ENCODE measurements at regions not wholly inside any gene's neighbourhood (a gene's known extent, or its start where the extent isn't known, plus 50 kb on each side); places are given as distances from the start of the nearest gene placed in this dataset.

DNA sequence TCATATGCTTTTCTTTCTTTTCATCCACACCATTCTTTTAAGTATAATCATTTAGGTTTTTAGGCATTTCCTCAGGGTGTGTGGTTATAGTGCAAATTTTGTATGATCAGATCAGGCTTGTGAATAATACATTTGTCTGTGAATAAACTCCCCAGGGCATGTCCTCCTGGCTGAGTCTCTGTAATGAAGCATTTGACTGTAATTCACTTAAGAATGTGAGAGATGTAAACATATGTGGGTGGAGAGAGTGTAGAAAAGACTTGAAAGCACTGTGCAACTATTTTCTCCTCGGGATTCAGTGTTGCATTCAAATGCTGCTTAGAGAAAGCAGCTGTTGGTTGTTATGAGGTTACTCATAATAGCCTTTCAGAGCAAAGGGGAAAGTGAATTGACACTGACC lies 996.5 kb downstream of the TUSC7 start:
- intact Hi-C loops (cut with micrococcal nuclease) = no loop called here
- no peaks in the 10 kb centered on the region for H3K27me3 ChIP-seq (ENCODE audit: control insufficient read depth in 2 of 2, insufficient read depth in 2 of 2, low read length in 2 of 2)
- ATAC-seq = no peak
- no peak overlapping the region for H3K4me3 ChIP-seq (ENCODE audit: low read length)
- no peaks in the 10 kb centered on the region for H3K36me3 ChIP-seq (ENCODE audit: control insufficient read depth in 2 of 3, insufficient read depth in 3 of 3, low read length in 3 of 3)
- no peaks in the 10 kb centered on the region for H3K27me3 Mint-ChIP-seq
- no peaks in the 10 kb centered on the region for H3K9me3 ChIP-seq (ENCODE audit: control insufficient read depth in 2 of 3, low read length in 3 of 3)
- POLR2A ChIA-PET = no interaction called here
- H3K4me1 ChIP-seq (ENCODE audit: control insufficient read depth in 2 of 2, insufficient read depth in 2 of 2, low read length in 2 of 2) = no peaks in the 10 kb centered on the region
- H3K36me3 Mint-ChIP-seq = no peaks in the 10 kb centered on the region
- H3K4me1 Mint-ChIP-seq = no peaks in the 10 kb centered on the region
- H3K9me3 Mint-ChIP-seq = peaks cover 0 to 13% (median 1%) of the 10 kb centered on the region in 11 donors
- no peak overlapping the region for H3K4me3 Mint-ChIP-seq
- DNase-seq = no peak
- CTCF ChIA-PET = no interaction called here
- H3K27ac Mint-ChIP-seq = no peak overlapping the region
- no peak overlapping the region for H3K27ac ChIP-seq (ENCODE audit: low read depth, low read length)

GRCh38 chr3:117706756-117707155 lies 997.2 kb downstream of the TUSC7 start:
- Mint-ChIP-seq H3K9me3 (peaks cover 0 to 13% (median 1%) of the 10 kb centered on the region in 11 donors), H3K4me3 (no peak overlapping the region), H3K27me3 (no peaks in the 10 kb centered on the region), H3K27ac (no peak overlapping the region), H3K4me1 (no peaks in the 10 kb centered on the region), H3K36me3 (no peaks in the 10 kb centered on the region)
- intact Hi-C loops (cut with micrococcal nuclease) = no loop called here
- H3K36me3 ChIP-seq (ENCODE audit: control insufficient read depth in 2 of 3, insufficient read depth in 3 of 3, low read length in 3 of 3) = no peaks in the 10 kb centered on the region
- ATAC-seq = no peak
- no peak for DNase-seq
- H3K4me1 ChIP-seq (ENCODE audit: control insufficient read depth in 2 of 2, insufficient read depth in 2 of 2, low read length in 2 of 2) = no peaks in the 10 kb centered on the region
- no peaks in the 10 kb centered on the region for H3K27me3 ChIP-seq (ENCODE audit: control insufficient read depth in 2 of 2, insufficient read depth in 2 of 2, low read length in 2 of 2)
- CTCF ChIA-PET = no interaction called here
- no peaks in the 10 kb centered on the region for H3K9me3 ChIP-seq (ENCODE audit: control insufficient read depth in 2 of 3, low read length in 3 of 3)
- no peak overlapping the region for H3K4me3 ChIP-seq (ENCODE audit: low read length)
- no peak overlapping the region for H3K27ac ChIP-seq (ENCODE audit: low read depth, low read length)
- POLR2A ChIA-PET = no interaction called here

- Histone ChIP-seq H3K9me3 (ENCODE audit: control insufficient read depth in 2 of 3, low read length in 3 of 3) (no peaks in the 10 kb centered on the region), H3K4me3 (ENCODE audit: low read length) (no peak overlapping the region), H3K27ac (ENCODE audit: low read depth, low read length) (no peak overlapping the region), H3K27me3 (ENCODE audit: control insufficient read depth in 2 of 2, insufficient read depth in 2 of 2, low read length in 2 of 2) (no peaks in the 10 kb centered on the region), H3K4me1 (ENCODE audit: control insufficient read depth in 2 of 2, insufficient read depth in 2 of 2, low read length in 2 of 2) (no peaks in the 10 kb centered on the region), H3K36me3 (ENCODE audit: control insufficient read depth in 2 of 3, insufficient read depth in 3 of 3, low read length in 3 of 3) (no peaks in the 10 kb centered on the region)
- DNase-seq = no peak
- intact Hi-C loops (cut with micrococcal nuclease) = no loop called here
- Mint-ChIP-seq H3K9me3 (peaks cover 0 to 10% (median 1%) of the 10 kb centered on the region in 11 donors), H3K4me3 (no peak overlapping the region), H3K36me3 (no peaks in the 10 kb centered on the region), H3K27ac (no peak overlapping the region), H3K4me1 (no peaks in the 10 kb centered on the region), H3K27me3 (no peaks in the 10 kb centered on the region)
- no peak for ATAC-seq
- CTCF ChIA-PET = no interaction called here
- POLR2A ChIA-PET = no interaction called here
These were observed 999.0 kb downstream of the TUSC7 start for GRCh38 chr3:117708601-117709000.

GRCh38 chr3:117709108-117709507 lies 999.5 kb downstream of the TUSC7 start:
- no peaks in the 10 kb centered on the region for H3K4me1 ChIP-seq (ENCODE audit: control insufficient read depth in 2 of 2, insufficient read depth in 2 of 2, low read length in 2 of 2)
- H3K27ac Mint-ChIP-seq = no peak overlapping the region
- no peak overlapping the region for H3K27ac ChIP-seq (ENCODE audit: low read depth, low read length)
- H3K36me3 Mint-ChIP-seq = no peaks in the 10 kb centered on the region
- no peaks in the 10 kb centered on the region for H3K4me1 Mint-ChIP-seq
- no peak overlapping the region for H3K4me3 Mint-ChIP-seq
- H3K27me3 ChIP-seq (ENCODE audit: control insufficient read depth in 2 of 2, insufficient read depth in 2 of 2, low read length in 2 of 2) = no peaks in the 10 kb centered on the region
- H3K27me3 Mint-ChIP-seq = no peaks in the 10 kb centered on the region
- no peak overlapping the region for H3K4me3 ChIP-seq (ENCODE audit: low read length)
- ChIA-PET POLR2A (no interaction called here), CTCF (no interaction called here)
- DNase-seq = no peak
- intact Hi-C loops (cut with micrococcal nuclease) = no loop called here
- no peaks in the 10 kb centered on the region for H3K36me3 ChIP-seq (ENCODE audit: control insufficient read depth in 2 of 3, insufficient read depth in 3 of 3, low read length in 3 of 3)
- ATAC-seq = no peak
- H3K9me3 Mint-ChIP-seq = peaks cover 0 to 5% (median 1%) of the 10 kb centered on the region in 11 donors
- H3K9me3 ChIP-seq (ENCODE audit: control insufficient read depth in 2 of 3, low read length in 3 of 3) = no peaks in the 10 kb centered on the region

DNA sequence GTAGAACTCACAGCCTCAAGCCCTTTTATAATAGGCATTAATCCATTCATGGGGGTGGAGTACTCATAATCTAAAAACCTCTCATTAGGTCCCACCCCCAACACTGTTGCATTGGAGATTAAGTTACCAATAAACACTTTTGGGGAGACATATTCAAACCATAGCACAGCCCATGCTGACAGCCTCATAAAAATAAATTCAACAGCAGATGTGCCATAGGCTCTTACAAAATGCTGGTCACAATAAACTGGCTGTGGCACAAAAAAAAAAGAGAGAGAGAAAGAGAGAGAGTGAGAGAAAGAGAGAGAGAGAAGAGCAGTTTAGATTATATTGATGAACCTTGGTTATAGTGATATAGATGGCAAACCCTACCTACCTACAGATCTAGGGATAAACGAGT lies 1000.9 kb downstream of the TUSC7 start:
- H3K27ac ChIP-seq (ENCODE audit: low read depth, low read length) = no peak overlapping the region
- Mint-ChIP-seq H3K4me1 (no peaks in the 10 kb centered on the region), H3K27me3 (no peaks in the 10 kb centered on the region), H3K27ac (no peak overlapping the region), H3K9me3 (peaks cover 0 to 5% (median 0%) of the 10 kb centered on the region in 11 donors), H3K4me3 (no peak overlapping the region), H3K36me3 (no peaks in the 10 kb centered on the region)
- no peaks in the 10 kb centered on the region for H3K9me3 ChIP-seq (ENCODE audit: control insufficient read depth in 2 of 3, low read length in 3 of 3)
- ChIA-PET CTCF (no interaction called here), POLR2A (no interaction called here)
- no peak overlapping the region for H3K4me3 ChIP-seq (ENCODE audit: low read length)
- no peak for ATAC-seq
- intact Hi-C loops (cut with micrococcal nuclease) = no loop called here
- H3K36me3 ChIP-seq (ENCODE audit: control insufficient read depth in 2 of 3, insufficient read depth in 3 of 3, low read length in 3 of 3) = no peaks in the 10 kb centered on the region
- H3K27me3 ChIP-seq (ENCODE audit: control insufficient read depth in 2 of 2, insufficient read depth in 2 of 2, low read length in 2 of 2) = no peaks in the 10 kb centered on the region
- DNase-seq = no peak
- H3K4me1 ChIP-seq (ENCODE audit: control insufficient read depth in 2 of 2, insufficient read depth in 2 of 2, low read length in 2 of 2) = no peaks in the 10 kb centered on the region

DNA sequence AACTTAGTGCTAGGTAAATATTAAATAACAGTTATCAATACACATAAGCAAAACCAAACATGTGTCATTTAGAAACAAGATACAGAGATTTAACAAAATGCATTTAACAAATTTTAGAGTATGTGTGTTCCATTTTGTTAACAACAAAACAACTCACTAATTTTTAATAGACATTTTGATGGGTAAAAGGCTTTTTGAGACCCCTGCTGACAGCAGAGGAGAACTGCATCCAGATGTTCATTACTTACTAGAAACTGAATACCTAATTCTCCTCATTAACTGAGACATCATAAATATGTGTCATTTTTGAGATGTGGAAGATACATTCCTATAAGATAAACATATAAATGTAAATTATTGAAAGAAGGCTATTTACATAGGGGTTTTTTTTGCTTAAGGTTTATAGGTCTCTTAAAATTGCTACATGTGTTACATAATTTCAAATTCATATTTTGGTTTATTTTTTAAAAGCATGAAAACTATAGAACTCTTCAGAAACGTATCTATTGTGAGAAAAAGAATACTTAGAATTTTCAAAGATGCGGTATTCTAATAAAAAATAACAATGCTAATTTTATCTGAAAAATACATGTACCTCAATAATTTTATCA lies 1009.8 kb downstream of the TUSC7 start:
- Histone ChIP-seq H3K4me3 (ENCODE audit: low read length) (no peak overlapping the region), H3K27me3 (ENCODE audit: control insufficient read depth in 2 of 2, insufficient read depth in 2 of 2, low read length in 2 of 2) (no peaks in the 10 kb centered on the region), H3K9me3 (ENCODE audit: control insufficient read depth in 2 of 3, low read length in 3 of 3) (no peaks in the 10 kb centered on the region), H3K36me3 (ENCODE audit: control insufficient read depth in 2 of 3, insufficient read depth in 3 of 3, low read length in 3 of 3) (no peaks in the 10 kb centered on the region), H3K4me1 (ENCODE audit: control insufficient read depth in 2 of 2, insufficient read depth in 2 of 2, low read length in 2 of 2) (no peaks in the 10 kb centered on the region), H3K27ac (ENCODE audit: low read depth, low read length) (no peak overlapping the region)
- ChIA-PET CTCF (no interaction called here), POLR2A (no interaction called here)
- H3K27ac Mint-ChIP-seq = no peak overlapping the region
- intact Hi-C loops (cut with micrococcal nuclease) = loop anchor here in 1 of 2 donors (1.0 to 2.0 kb wide), 2 partner anchors 701 to 949 kb away; no protein-coding TSS in a partner anchor
- no peaks in the 10 kb centered on the region for H3K36me3 Mint-ChIP-seq
- ATAC-seq = no peak
- no peaks in the 10 kb centered on the region for H3K27me3 Mint-ChIP-seq
- no peak for DNase-seq
- no peak overlapping the region for H3K4me3 Mint-ChIP-seq
- no peaks in the 10 kb centered on the region for H3K4me1 Mint-ChIP-seq
- peaks cover 0 to 8% (median 1%) of the 10 kb centered on the region in 11 donors for H3K9me3 Mint-ChIP-seq

GRCh38 chr3:117721866-117722265 lies 1012.3 kb downstream of the TUSC7 start:
- no peak overlapping the region for H3K4me3 Mint-ChIP-seq

More at GRCh38 chr3:117721866-117722265, 1012.3 kb downstream of the TUSC7 start:
- no peak for ATAC-seq
- CTCF ChIA-PET = no interaction called here
- Histone ChIP-seq H3K27me3 (ENCODE audit: control insufficient read depth in 2 of 2, insufficient read depth in 2 of 2, low read length in 2 of 2) (no peaks in the 10 kb centered on the region), H3K4me1 (ENCODE audit: control insufficient read depth in 2 of 2, insufficient read depth in 2 of 2, low read length in 2 of 2) (no peaks in the 10 kb centered on the region), H3K27ac (ENCODE audit: low read depth, low read length) (no peak overlapping the region), H3K9me3 (ENCODE audit: control insufficient read depth in 2 of 3, low read length in 3 of 3) (no peaks in the 10 kb centered on the region), H3K4me3 (ENCODE audit: low read length) (no peak overlapping the region), H3K36me3 (ENCODE audit: control insufficient read depth in 2 of 3, insufficient read depth in 3 of 3, low read length in 3 of 3) (no peaks in the 10 kb centered on the region)
- no peaks in the 10 kb centered on the region for H3K36me3 Mint-ChIP-seq
- no peaks in the 10 kb centered on the region for H3K27me3 Mint-ChIP-seq
- H3K9me3 Mint-ChIP-seq = peaks cover 0 to 8% (median 2%) of the 10 kb centered on the region in 11 donors
- intact Hi-C loops (cut with micrococcal nuclease) = no loop called here
- H3K27ac Mint-ChIP-seq = no peak overlapping the region
- no peaks in the 10 kb centered on the region for H3K4me1 Mint-ChIP-seq
- DNase-seq = no peak
- POLR2A ChIA-PET = no interaction called here

Measured in naive thymus-derived CD4-positive, alpha-beta T cell (primary cell).